Prostate gland (tissue), 2 donors: ENCODE measurements at regions not wholly inside any gene's neighbourhood (a gene's known extent, or its start where the extent isn't known, plus 50 kb on each side); places are given as distances from the start of the nearest gene placed in this dataset.

ENCODE experiments used
- CTCF ChIP-seq, 4 experiments: fragments of 200-600 bp in 2 of 4; fragments of 450-650 bp in 2 of 4; sonication (generic) in 2 of 4; IDR thresholded peaks; 1 replicate in 3 of 4; 2 replicates in 1 of 4; pipeline ENCODE4 v1.5.1; 2016 to 2019; ENCODE audit warnings: antibody characterized with exemption in 4 of 4, mild to moderate bottlenecking in 2 of 4, moderate library complexity in 2 of 4
- POLR2A ChIP-seq: fragments of 450-650 bp; IDR thresholded peaks from one replicate; pipeline ENCODE4 v1.6.1; 2016; ENCODE audit warnings: antibody characterized with exemption, mild to moderate bottlenecking

- TF ChIP-seq CTCF (IDR thresholded peaks at IDR 0.05) (no peak), POLR2A (no peak)
These were observed 107.0 kb upstream of the ZMIZ1 start for GRCh38 chr10:78961760-78962159.
